Activated naive CD4-positive, alpha-beta T cell treated with anti-CD3 and anti-CD28 coated beads, Interleukin-2, amount 10 ng/mL, durations not matched to agents 7 days and 5 days (primary cell): ENCODE measurements at regions not wholly inside any gene's neighbourhood (a gene's known extent, or its start where the extent isn't known, plus 50 kb on each side); places are given as distances from the start of the nearest gene placed in this dataset.

Experiments
- CTCF ChIA-PET: fragments of 350-600 bp; sonication (Branson Sonifier 250); formaldehyde crosslinking; loops from one replicate; lab custom pipeline; 2021; ENCODE audit warnings: antibody characterized with exemption; lab: Charles Lee
- DNase-seq: peaks from one replicate; pipeline ENCODE4 v3.0.0-alpha.2; 2020
- H3K27ac Mint-ChIP-seq: one replicate; pipeline ENCODE4 v1.8.0; 2021; ENCODE audit warnings: mild to moderate bottlenecking, moderate library complexity, mixed read lengths
- H3K27me3 Mint-ChIP-seq: one replicate; pipeline ENCODE4 v1.8.0; 2021; ENCODE audit warnings: mild to moderate bottlenecking, mixed read lengths
- H3K36me3 Mint-ChIP-seq: one replicate; pipeline ENCODE4 v1.8.0; 2021; ENCODE audit warnings: mixed read lengths
- H3K4me1 Mint-ChIP-seq: one replicate; pipeline ENCODE4 v1.8.0; 2021; ENCODE audit warnings: mixed read lengths
- H3K4me3 Mint-ChIP-seq: one replicate; pipeline ENCODE4 v1.8.0; 2021; ENCODE audit warnings: mild to moderate bottlenecking, moderate library complexity, mixed read lengths
- H3K9me3 Mint-ChIP-seq: one replicate; pipeline ENCODE4 v1.8.0; 2021; ENCODE audit warnings: mixed read lengths

- no peak overlapping the region for H3K27ac Mint-ChIP-seq
- no peak for DNase-seq
- no peak overlapping the region for H3K4me3 Mint-ChIP-seq
- no peaks in the 10 kb centered on the region for H3K36me3 Mint-ChIP-seq
- H3K9me3 Mint-ChIP-seq, result no peaks in the 10 kb centered on the region
- CTCF ChIA-PET, result no interaction called here
- no peaks in the 10 kb centered on the region for H3K4me1 Mint-ChIP-seq
- H3K27me3 Mint-ChIP-seq, result no peaks in the 10 kb centered on the region
These were observed 441.1 kb downstream of the MEIS1 start for GRCh38 chr2:66875941-66876462.

DNA sequence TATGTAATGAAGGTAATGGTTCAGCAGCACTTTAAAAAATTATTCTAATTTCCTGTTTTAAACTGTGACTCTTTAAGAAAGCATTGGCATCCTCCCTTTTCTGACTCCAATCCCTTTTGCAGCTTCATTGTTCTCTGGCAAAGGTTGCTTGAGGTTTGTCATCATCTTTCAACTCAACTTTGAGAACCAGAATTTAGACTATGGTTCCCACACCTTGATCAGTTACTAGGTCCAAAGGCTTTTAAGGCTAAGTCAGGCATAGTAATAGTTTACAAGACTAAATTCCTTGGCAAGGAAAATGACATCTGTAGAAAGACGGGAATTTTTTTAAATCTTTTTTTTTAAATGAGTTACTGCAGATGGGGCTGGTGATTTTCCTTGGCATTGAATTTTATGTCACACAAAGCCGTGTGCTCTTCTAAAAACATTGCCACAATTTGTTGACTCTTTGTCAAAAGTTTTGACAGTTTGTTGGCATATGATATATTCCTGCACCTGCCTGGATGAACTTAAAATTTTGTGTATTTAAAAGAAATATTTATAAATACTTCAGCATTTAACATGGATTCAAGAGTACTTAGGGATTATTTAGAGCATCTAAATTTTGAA, 451.0 kb downstream of the MEIS1 start:
- CTCF ChIA-PET, result no interaction called here
- H3K27ac Mint-ChIP-seq, result no peak overlapping the region

GRCh38 chr2:66888246-66888645, 453.3 kb downstream of the MEIS1 start:
- Mint-ChIP-seq H3K4me3 (no peak overlapping the region), H3K27me3 (no peaks in the 10 kb centered on the region), H3K4me1 (no peaks in the 10 kb centered on the region), H3K9me3 (peaks cover 5% of the 10 kb centered on the region), H3K36me3 (no peaks in the 10 kb centered on the region), H3K27ac (no peak overlapping the region)
- no peak for DNase-seq
- CTCF ChIA-PET, result no interaction called here

More for the DNA sequence above, 451.0 kb downstream of the MEIS1 start:
- no peaks in the 10 kb centered on the region for H3K27me3 Mint-ChIP-seq
- H3K9me3 Mint-ChIP-seq, result peaks cover 5% of the 10 kb centered on the region
- H3K4me1 Mint-ChIP-seq, result no peaks in the 10 kb centered on the region
- DNase-seq, result no peak
- no peak overlapping the region for H3K4me3 Mint-ChIP-seq
- no peaks in the 10 kb centered on the region for H3K36me3 Mint-ChIP-seq

DNA sequence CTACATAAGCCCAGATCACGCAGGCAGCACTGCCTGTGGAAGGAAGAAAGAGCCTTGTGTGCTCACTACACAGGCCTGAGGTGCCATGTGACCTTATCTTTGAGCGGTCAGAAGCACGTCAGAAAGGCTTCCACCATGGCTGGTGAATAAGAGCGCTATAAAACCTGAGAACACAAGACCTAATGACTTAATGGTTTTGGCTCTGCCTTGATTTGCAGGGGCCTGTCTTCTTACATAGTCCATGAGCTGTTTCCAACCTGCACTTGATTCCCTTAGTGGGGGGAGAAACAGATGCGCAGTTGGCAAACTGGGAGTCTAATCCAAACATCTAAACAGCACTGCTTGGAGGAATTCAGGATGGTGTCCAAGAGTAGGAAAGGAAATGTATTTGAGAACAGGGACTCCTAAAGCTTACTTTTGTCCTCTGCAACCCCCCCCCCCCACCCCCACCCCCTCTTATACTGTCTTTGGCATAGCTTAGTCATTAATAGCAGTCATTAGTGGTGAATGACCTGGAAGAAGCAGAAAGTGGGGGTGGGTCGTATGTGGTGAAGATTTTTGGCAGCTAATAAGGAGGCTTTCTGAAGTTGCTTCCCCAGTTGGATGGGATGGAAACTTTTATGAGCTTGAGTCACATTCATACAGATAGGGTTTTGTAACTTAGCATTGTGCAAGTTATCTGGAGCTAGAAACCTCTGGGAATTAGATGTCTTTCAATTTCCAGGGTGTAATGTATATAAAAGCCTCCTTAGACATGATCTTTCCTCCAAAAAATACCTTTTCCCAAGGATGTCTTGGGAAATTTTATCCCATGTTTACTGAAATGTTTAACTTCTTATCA, 454.1 kb downstream of the MEIS1 start:
- Mint-ChIP-seq H3K27ac (no peak overlapping the region), H3K36me3 (no peaks in the 10 kb centered on the region), H3K4me1 (no peaks in the 10 kb centered on the region), H3K9me3 (peaks cover 5% of the 10 kb centered on the region), H3K4me3 (no peak overlapping the region), H3K27me3 (no peaks in the 10 kb centered on the region)
- DNase-seq, result no peak
- CTCF ChIA-PET, result no interaction called here

GRCh38 chr2:66889632-66889882, 454.6 kb downstream of the MEIS1 start:
- no peak for DNase-seq
- Mint-ChIP-seq H3K36me3 (no peaks in the 10 kb centered on the region), H3K4me3 (no peak overlapping the region), H3K27ac (no peak overlapping the region), H3K4me1 (no peaks in the 10 kb centered on the region), H3K27me3 (no peaks in the 10 kb centered on the region), H3K9me3 (peaks cover 5% of the 10 kb centered on the region)
- CTCF ChIA-PET, result no interaction called here

DNA sequence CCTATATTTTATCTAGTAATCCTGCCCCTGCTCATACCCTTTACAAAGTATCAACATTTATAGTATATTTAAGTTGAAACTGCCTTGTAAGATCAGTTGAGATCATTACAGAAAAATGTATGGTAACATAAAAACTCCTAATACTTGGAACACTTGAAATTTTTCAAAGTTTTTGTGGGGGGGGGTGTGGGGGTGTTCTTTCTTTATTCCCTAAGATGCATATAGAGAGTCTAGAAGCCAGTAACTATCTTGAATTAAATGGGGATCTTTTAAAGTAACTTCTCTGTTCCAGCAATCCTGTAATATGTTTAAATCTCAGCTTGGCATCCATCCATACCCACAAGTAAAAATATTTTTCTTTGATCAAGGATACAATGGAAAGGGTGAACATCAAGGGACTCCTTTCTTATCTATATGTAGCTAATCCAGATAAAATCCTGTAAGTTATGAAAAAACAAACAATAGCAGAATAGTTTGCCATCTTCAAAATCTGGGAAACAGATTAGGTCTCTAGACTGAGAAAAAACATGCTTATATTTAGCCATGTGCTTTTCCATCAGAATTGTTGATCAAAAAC, 455.3 kb downstream of the MEIS1 start:
- peaks cover 5% of the 10 kb centered on the region for H3K9me3 Mint-ChIP-seq
- no peaks in the 10 kb centered on the region for H3K4me1 Mint-ChIP-seq
- DNase-seq, result no peak
- CTCF ChIA-PET, result no interaction called here
- no peaks in the 10 kb centered on the region for H3K27me3 Mint-ChIP-seq
- H3K27ac Mint-ChIP-seq, result no peak overlapping the region
- no peaks in the 10 kb centered on the region for H3K36me3 Mint-ChIP-seq
- no peak overlapping the region for H3K4me3 Mint-ChIP-seq

DNA sequence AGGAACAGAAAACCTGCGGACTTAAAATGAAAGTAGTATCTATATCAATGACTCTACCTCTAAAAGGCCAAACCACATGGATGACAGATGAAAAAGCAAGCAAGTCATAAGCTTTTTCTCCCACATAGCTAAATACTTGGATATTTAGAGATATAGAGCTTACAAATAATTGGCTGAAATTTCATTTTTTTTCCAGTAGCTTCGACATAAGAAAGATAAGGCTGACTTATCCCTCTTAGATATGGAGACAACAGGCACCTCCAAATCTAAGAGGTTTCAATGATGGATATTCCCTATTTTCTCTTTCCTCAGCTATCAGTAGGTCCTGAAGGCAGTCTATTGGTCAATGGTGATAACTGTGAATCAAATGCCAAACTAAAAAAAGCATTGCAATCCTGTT, 460.3 kb downstream of the MEIS1 start:
- no peaks in the 10 kb centered on the region for H3K36me3 Mint-ChIP-seq
- no peaks in the 10 kb centered on the region for H3K27me3 Mint-ChIP-seq
- H3K4me1 Mint-ChIP-seq, result no peaks in the 10 kb centered on the region
- DNase-seq, result no peak
- CTCF ChIA-PET, result no interaction called here
- no peak overlapping the region for H3K27ac Mint-ChIP-seq
- H3K4me3 Mint-ChIP-seq, result no peak overlapping the region
- no peaks in the 10 kb centered on the region for H3K9me3 Mint-ChIP-seq

DNA sequence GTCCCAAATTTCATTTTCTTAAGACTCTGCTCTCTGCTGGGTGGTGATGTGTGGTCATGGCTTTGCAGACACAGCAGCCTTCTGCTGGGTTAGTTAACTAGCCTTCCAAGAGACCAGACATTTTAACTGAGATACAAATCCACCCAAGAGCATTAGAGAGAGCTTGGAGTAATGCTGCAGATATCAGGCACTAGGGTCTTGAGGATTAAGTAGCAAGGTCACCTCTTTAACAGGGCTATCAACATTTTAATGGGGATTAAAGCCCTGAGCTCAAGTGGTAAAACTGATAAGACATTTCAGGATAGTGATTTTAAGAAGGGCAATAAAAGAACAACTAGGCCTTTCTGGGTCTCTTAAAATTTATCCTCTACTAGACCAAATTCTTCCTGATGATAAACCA, 461.2 kb downstream of the MEIS1 start:
- Mint-ChIP-seq H3K4me3 (no peak overlapping the region), H3K36me3 (no peaks in the 10 kb centered on the region), H3K27ac (no peak overlapping the region), H3K27me3 (no peaks in the 10 kb centered on the region), H3K9me3 (peaks cover 2% of the 10 kb centered on the region), H3K4me1 (no peaks in the 10 kb centered on the region)
- CTCF ChIA-PET, result no interaction called here
- no peak for DNase-seq

GRCh38 chr2:66897181-66897580, 462.3 kb downstream of the MEIS1 start:
- H3K9me3 Mint-ChIP-seq, result peaks cover 2% of the 10 kb centered on the region
- H3K27ac Mint-ChIP-seq, result no peak overlapping the region
- CTCF ChIA-PET, result no interaction called here

DNA sequence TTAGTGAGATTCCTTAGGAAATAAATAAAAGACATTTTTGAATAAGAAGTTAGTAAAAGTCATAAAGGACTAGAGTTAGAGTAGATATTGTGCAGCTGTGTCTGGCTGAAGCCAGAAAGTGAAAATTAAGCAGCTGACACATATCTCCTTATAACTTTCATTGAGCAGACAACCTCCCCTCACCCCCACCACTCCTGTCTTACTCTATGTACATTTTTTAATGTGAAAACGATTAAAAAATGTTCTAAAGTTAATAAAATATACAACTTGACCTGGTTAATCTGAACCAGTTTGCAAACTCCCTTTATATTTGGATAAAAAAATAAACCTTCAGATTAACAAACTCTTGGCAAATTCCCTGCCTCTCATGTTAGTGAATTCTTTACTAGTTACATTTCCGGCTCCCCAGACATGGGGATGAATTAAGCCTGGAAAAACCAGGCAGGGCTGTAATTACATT, 462.8 kb downstream of the MEIS1 start:
- no peak overlapping the region for H3K4me3 Mint-ChIP-seq
- peaks cover 2% of the 10 kb centered on the region for H3K9me3 Mint-ChIP-seq
- H3K36me3 Mint-ChIP-seq, result no peaks in the 10 kb centered on the region
- H3K27ac Mint-ChIP-seq, result no peak overlapping the region
- DNase-seq, result no peak
- CTCF ChIA-PET, result no interaction called here
- no peaks in the 10 kb centered on the region for H3K4me1 Mint-ChIP-seq
- no peaks in the 10 kb centered on the region for H3K27me3 Mint-ChIP-seq

More at GRCh38 chr2:66897181-66897580, 462.3 kb downstream of the MEIS1 start:
- Mint-ChIP-seq H3K36me3 (no peaks in the 10 kb centered on the region), H3K4me3 (no peak overlapping the region), H3K27me3 (no peaks in the 10 kb centered on the region), H3K4me1 (no peaks in the 10 kb centered on the region)
- DNase-seq, result no peak

- Mint-ChIP-seq H3K9me3 (peaks cover 2% of the 10 kb centered on the region), H3K4me3 (no peak overlapping the region), H3K4me1 (no peaks in the 10 kb centered on the region), H3K27me3 (no peaks in the 10 kb centered on the region), H3K36me3 (no peaks in the 10 kb centered on the region), H3K27ac (no peak overlapping the region)
- no peak for DNase-seq
- CTCF ChIA-PET, result no interaction called here
These were observed 464.2 kb downstream of the MEIS1 start for GRCh38 chr2:66899109-66899508.

DNA sequence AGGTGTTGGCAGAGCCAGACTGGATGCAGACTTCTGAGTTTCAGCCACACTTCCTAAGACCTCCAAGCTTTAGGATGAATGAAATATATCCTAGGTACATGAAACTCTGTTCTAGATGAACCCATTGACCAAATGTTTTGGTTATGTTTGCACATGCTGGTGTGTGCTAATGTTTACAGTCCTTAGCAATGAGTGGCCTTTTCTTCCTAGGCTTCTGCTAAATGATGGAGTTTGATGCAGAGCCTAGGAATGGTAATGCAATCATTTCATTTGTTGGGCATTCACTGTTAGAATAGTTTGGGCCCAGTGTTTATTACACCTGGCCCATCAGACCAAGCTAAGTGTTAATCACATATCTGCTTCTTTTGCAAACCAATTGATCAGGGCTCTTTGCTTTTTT, 464.7 kb downstream of the MEIS1 start:
- Mint-ChIP-seq H3K4me1 (no peaks in the 10 kb centered on the region), H3K27ac (no peak overlapping the region), H3K9me3 (peaks cover 2% of the 10 kb centered on the region), H3K36me3 (no peaks in the 10 kb centered on the region), H3K4me3 (no peak overlapping the region), H3K27me3 (no peaks in the 10 kb centered on the region)
- no peak for DNase-seq
- CTCF ChIA-PET, result no interaction called here

DNA sequence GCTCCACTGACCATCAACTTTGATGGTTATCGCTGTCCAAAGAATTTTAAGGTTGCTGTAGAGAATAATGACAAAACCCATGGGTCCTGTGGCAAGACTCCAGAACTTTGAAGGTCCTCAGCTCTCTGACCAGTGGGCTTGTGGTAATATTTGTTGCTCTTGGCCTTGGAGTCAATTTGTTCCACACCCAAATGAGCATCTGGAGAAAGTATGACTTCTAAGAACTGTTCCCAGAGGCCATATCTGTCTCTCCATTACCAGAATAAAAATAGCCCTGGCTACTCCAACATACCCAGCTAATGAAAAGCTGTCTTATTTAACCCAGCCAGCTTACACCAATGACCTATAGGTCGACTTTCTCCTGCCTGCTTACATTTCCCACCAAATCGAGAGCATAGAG, 466.4 kb downstream of the MEIS1 start:
- CTCF ChIA-PET, result no interaction called here
- no peaks in the 10 kb centered on the region for H3K36me3 Mint-ChIP-seq
- no peak overlapping the region for H3K4me3 Mint-ChIP-seq
- H3K27me3 Mint-ChIP-seq, result no peaks in the 10 kb centered on the region
- no peaks in the 10 kb centered on the region for H3K4me1 Mint-ChIP-seq
- no peak overlapping the region for H3K27ac Mint-ChIP-seq
- peaks cover 2% of the 10 kb centered on the region for H3K9me3 Mint-ChIP-seq
- DNase-seq, result no peak

GRCh38 chr2:66903183-66903582, 468.3 kb downstream of the MEIS1 start:
- DNase-seq, result no peak
- Mint-ChIP-seq H3K4me1 (no peaks in the 10 kb centered on the region), H3K9me3 (peaks cover 2% of the 10 kb centered on the region), H3K27ac (no peak overlapping the region), H3K4me3 (no peak overlapping the region), H3K36me3 (no peaks in the 10 kb centered on the region), H3K27me3 (no peaks in the 10 kb centered on the region)
- CTCF ChIA-PET, result no interaction called here
